ENCODE measurements at regions not wholly inside any gene's neighbourhood (a gene's known extent, or its start where the extent isn't known, plus 50 kb on each side); places are given as distances from the start of the nearest gene placed in this dataset.

DNA sequence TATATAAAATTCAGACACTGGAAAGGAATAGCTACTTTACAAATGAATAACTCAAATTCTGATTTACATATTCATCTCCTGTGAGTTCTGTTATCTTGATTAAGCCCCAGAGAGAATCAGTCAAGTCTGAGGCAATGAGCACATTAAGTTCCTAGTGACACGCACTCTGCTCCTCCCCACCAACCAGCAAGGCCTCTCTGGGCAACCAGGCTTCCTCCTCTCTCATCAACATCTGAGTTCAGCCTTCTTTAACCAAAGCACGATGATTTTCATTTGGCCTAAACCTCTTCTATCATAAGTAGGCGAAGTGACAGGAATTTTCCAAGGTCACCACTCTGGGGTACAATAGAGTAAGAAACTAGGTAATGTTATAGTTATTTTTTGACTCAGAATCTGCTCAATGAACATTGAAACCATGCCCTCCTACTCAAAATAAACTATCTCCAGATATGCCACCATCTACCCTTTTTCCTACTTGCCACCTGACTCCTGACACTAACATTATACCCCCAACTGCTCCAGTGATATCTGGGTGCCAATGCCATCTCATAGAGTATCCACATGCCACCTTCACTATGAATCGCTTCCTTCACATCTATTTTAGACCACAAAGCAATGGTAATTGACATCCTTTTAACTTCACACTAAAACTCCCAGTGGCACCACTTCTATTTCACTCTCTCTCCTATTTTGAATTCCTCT lies 114.8 kb downstream of the FAM76B start:
- TF ChIP-seq, protein P1, sequence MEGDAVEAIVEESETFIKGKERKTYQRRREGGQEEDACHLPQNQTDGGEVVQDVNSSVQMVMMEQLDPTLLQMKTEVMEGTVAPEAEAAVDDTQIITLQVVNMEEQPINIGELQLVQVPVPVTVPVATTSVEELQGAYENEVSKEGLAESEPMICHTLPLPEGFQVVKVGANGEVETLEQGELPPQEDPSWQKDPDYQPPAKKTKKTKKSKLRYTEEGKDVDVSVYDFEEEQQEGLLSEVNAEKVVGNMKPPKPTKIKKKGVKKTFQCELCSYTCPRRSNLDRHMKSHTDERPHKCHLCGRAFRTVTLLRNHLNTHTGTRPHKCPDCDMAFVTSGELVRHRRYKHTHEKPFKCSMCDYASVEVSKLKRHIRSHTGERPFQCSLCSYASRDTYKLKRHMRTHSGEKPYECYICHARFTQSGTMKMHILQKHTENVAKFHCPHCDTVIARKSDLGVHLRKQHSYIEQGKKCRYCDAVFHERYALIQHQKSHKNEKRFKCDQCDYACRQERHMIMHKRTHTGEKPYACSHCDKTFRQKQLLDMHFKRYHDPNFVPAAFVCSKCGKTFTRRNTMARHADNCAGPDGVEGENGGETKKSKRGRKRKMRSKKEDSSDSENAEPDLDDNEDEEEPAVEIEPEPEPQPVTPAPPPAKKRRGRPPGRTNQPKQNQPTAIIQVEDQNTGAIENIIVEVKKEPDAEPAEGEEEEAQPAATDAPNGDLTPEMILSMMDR (IDR thresholded peaks at IDR 0.05 in 2 of 3, conservative IDR thresholded peaks at IDR 0.05 in 1 of 3; ENCODE audit: borderline replicate concordance in 1 of 3, insufficient read depth in 1 of 3, low read depth in 2 of 3, low read length in 2 of 3) = no peak
- TF ChIP-seq POLR2AphosphoS5 (IDR thresholded peaks at IDR 0.05; ENCODE audit: low read depth, low read length) (no peak), EZH2 (IDR thresholded peaks at IDR 0.05) (no peak)

All from HCT116 (cell line).